WTC11 (cell line): ENCODE measurements at regions not wholly inside any gene's neighbourhood (a gene's known extent, or its start where the extent isn't known, plus 50 kb on each side); places are given as distances from the start of the nearest gene placed in this dataset.
A peak's percentile ranks its signal among the peaks of the same experiment; 100 is the strongest.

Experiments used
- ATAC-seq: fragments of 200-7000 bp; cut with Tn5 transposase; 2 replicates; pipeline ENCODE4 v1.10.0; 2021; ENCODE audit warnings: mild to moderate bottlenecking, moderate library complexity
- CTCF ChIA-PET: fragments of 300-600 bp; sonication (Branson Sonifier 250); formaldehyde crosslinking; loops from one replicate; lab custom pipeline; 2021; ENCODE audit warnings: antibody characterized with exemption; lab: Charles Lee
- POLR2A ChIA-PET: fragments of 350-600 bp; sonication (Branson Sonifier 250); formaldehyde crosslinking; loops from one replicate; lab custom pipeline; 2021; ENCODE audit warnings: antibody characterized with exemption; lab: Charles Lee
- DNase-seq: peaks from one replicate; pipeline ENCODE4 v3.0.0; 2021; ENCODE audit warnings: low spot score
- H3K27ac Mint-ChIP-seq: 2 replicates; pipeline ENCODE4 v1.8.0; 2021; ENCODE audit warnings: mixed read lengths
- H3K27me3 Mint-ChIP-seq: 2 replicates; pipeline ENCODE4 v1.8.0; 2021; ENCODE audit warnings: low read depth, mild to moderate bottlenecking, moderate library complexity, mixed read lengths
- H3K36me3 Mint-ChIP-seq: 2 replicates; pipeline ENCODE4 v1.8.0; 2021; ENCODE audit warnings: mixed read lengths
- H3K4me1 Mint-ChIP-seq: 2 replicates; pipeline ENCODE4 v1.8.0; 2022; ENCODE audit warnings: mixed read lengths
- H3K4me3 Mint-ChIP-seq: 2 replicates; pipeline ENCODE4 v1.8.0; 2021; ENCODE audit warnings: mild to moderate bottlenecking, moderate library complexity, mixed read lengths
- H3K9me3 Mint-ChIP-seq: 2 replicates; pipeline ENCODE4 v1.8.0; 2021; ENCODE audit warnings: mixed read lengths
- ATF2 ChIP-seq: sonication (generic); formaldehyde crosslinking; IDR thresholded peaks from 2 replicates; pipeline ENCODE4 v1.8.1; 2022; ENCODE audit warnings: low read depth, missing genetic modification reagents, borderline replicate concordance
- CBFB ChIP-seq: sonication (generic); formaldehyde crosslinking; IDR thresholded peaks from 2 replicates; pipeline ENCODE4 v1.8.1; 2022; ENCODE audit warnings: mild to moderate bottlenecking, low read depth, missing genetic modification reagents
- CDX4 ChIP-seq: fragments of 250-450 bp; sonication (Bioruptor Pico); IDR thresholded peaks from 2 replicates; pipeline ENCODE4 v1.9.0; 2021; ENCODE audit warnings: moderate library complexity, mild to moderate bottlenecking, inconsistent platforms, borderline replicate concordance
- CREB1 ChIP-seq: sonication (generic); formaldehyde crosslinking; IDR thresholded peaks from 2 replicates; pipeline ENCODE4 v1.8.0; 2023; ENCODE audit warnings: mild to moderate bottlenecking, missing genetic modification reagents
- E2F5 ChIP-seq: sonication (generic); formaldehyde crosslinking; IDR thresholded peaks from 2 replicates; pipeline ENCODE4 v1.8.1; 2022; ENCODE audit warnings: mild to moderate bottlenecking, moderate library complexity, missing genetic modification reagents
- ESRRA ChIP-seq: sonication (generic); formaldehyde crosslinking; IDR thresholded peaks from 2 replicates; pipeline ENCODE4 v1.8.1; 2022; ENCODE audit warnings: mild to moderate bottlenecking, missing genetic modification reagents, borderline replicate concordance
- ETV6 ChIP-seq: sonication (generic); formaldehyde crosslinking; IDR thresholded peaks from 2 replicates; pipeline ENCODE4 v1.8.1; 2022; ENCODE audit warnings: mild to moderate bottlenecking, missing genetic modification reagents
- FOXK1 ChIP-seq: sonication (generic); formaldehyde crosslinking; IDR thresholded peaks from 2 replicates; pipeline ENCODE4 v1.8.0; 2022; ENCODE audit warnings: mild to moderate bottlenecking, moderate library complexity, missing genetic modification reagents
- HMGXB4 ChIP-seq: sonication (generic); formaldehyde crosslinking; IDR thresholded peaks from 2 replicates; pipeline ENCODE4 v1.8.1; 2023; ENCODE audit warnings: mild to moderate bottlenecking, moderate library complexity, missing genetic modification reagents
- IRF1 ChIP-seq: sonication (generic); formaldehyde crosslinking; IDR thresholded peaks from 2 replicates; pipeline ENCODE4 v1.8.0; 2023; ENCODE audit warnings: missing genetic modification reagents
- IRF2 ChIP-seq: sonication (generic); formaldehyde crosslinking; IDR thresholded peaks from 2 replicates; pipeline ENCODE4 v1.8.0; 2022; ENCODE audit warnings: low read depth, missing genetic modification reagents, borderline replicate concordance
- MXD4 ChIP-seq: fragments of 250-450 bp; sonication (Bioruptor Pico); IDR thresholded peaks from 2 replicates; pipeline ENCODE4 v1.8.0; 2021; ENCODE audit warnings: mild to moderate bottlenecking, moderate library complexity, borderline replicate concordance
- MYBL2 ChIP-seq: sonication (generic); formaldehyde crosslinking; IDR thresholded peaks from 2 replicates; pipeline ENCODE4 v1.8.1; 2023; ENCODE audit warnings: mild to moderate bottlenecking, moderate library complexity, missing genetic modification reagents
- NR1H2 ChIP-seq: sonication (generic); formaldehyde crosslinking; IDR thresholded peaks from 2 replicates; pipeline ENCODE4 v1.9.0; 2021; ENCODE audit warnings: mild to moderate bottlenecking, moderate library complexity, missing genetic modification reagents
- PRDM15 ChIP-seq: sonication (generic); formaldehyde crosslinking; IDR thresholded peaks from 2 replicates; pipeline ENCODE4 v1.8.0; 2022; ENCODE audit warnings: missing genetic modification reagents
- TP53 ChIP-seq: sonication (generic); formaldehyde crosslinking; IDR thresholded peaks from 2 replicates; pipeline ENCODE4 v1.8.1; 2023; ENCODE audit warnings: mild to moderate bottlenecking, missing genetic modification reagents
- ZBTB43 ChIP-seq: sonication (generic); formaldehyde crosslinking; IDR thresholded peaks from 2 replicates; pipeline ENCODE4 v1.8.1; 2023; ENCODE audit warnings: mild to moderate bottlenecking, missing genetic modification reagents
- ZNF317 ChIP-seq: sonication (generic); formaldehyde crosslinking; IDR thresholded peaks from 2 replicates; pipeline ENCODE4 v1.8.1; 2023; ENCODE audit warnings: low read depth, mild to moderate bottlenecking, moderate library complexity, missing genetic modification reagents, borderline replicate concordance
- ZNF396 ChIP-seq: fragments of 250-450 bp; sonication (Bioruptor Pico); IDR thresholded peaks from 2 replicates; pipeline ENCODE4 v1.8.0; 2021; ENCODE audit warnings: mild to moderate bottlenecking, moderate library complexity, borderline replicate concordance
- ZNF416 ChIP-seq: fragments of 250-450 bp; sonication (Bioruptor Pico); IDR thresholded peaks from 2 replicates; pipeline ENCODE4 v1.9.0; 2021; ENCODE audit warnings: mild to moderate bottlenecking, inconsistent platforms
- ZNF671 ChIP-seq: fragments of 250-450 bp; sonication (Bioruptor Pico); IDR thresholded peaks from 2 replicates; pipeline ENCODE4 v1.8.0; 2021; ENCODE audit warnings: mild to moderate bottlenecking
- ZSCAN18 ChIP-seq: fragments of 250-450 bp; sonication (Bioruptor Pico); IDR thresholded peaks from 2 replicates; pipeline ENCODE4 v2.1.2; 2022; ENCODE audit warnings: mild to moderate bottlenecking, moderate library complexity

- no peak overlapping the region for H3K27ac Mint-ChIP-seq
- peaks cover 35% of the 10 kb centered on the region for H3K4me1 Mint-ChIP-seq
- no peak for TF ChIP-seq IRF1 (CRISPR knock-in tag)
- TF ChIP-seq ZNF396, result no peak
- TF ChIP-seq CDX4, result no peak
- TF ChIP-seq IRF2 (CRISPR knock-in tag), result no peak
- TF ChIP-seq MXD4 (CRISPR knock-in tag), result no peak
- TF ChIP-seq PRDM15, result no peak
- TF ChIP-seq ZNF317 (CRISPR knock-in tag), result no peak
- TF ChIP-seq NR1H2 (CRISPR knock-in tag), result no peak
- TF ChIP-seq ZBTB43, result no peak
- TF ChIP-seq CREB1 (CRISPR knock-in tag), result no peak
- no peak for TF ChIP-seq CBFB (CRISPR knock-in tag)
- no peak for TF ChIP-seq FOXK1 (CRISPR knock-in tag)
- no peak for DNase-seq
- no peaks in the 10 kb centered on the region for H3K27me3 Mint-ChIP-seq
- H3K9me3 Mint-ChIP-seq, result peaks cover 16% of the 10 kb centered on the region
- peak; percentile 28; the same call in 1 of the 2 replicates for ATAC-seq
- ChIA-PET CTCF (no interaction called here), POLR2A (no interaction called here)
- peaks cover 8% of the 10 kb centered on the region for H3K36me3 Mint-ChIP-seq
- H3K4me3 Mint-ChIP-seq, result no peak overlapping the region
Observed at GRCh38 chr2:150125708-150126107, 361.8 kb downstream of the RND3 start.

- peaks cover 41% of the 10 kb centered on the region for H3K4me1 Mint-ChIP-seq
- peaks cover 16% of the 10 kb centered on the region for H3K9me3 Mint-ChIP-seq
- CTCF ChIA-PET, result no interaction called here
- H3K27ac Mint-ChIP-seq, result no peak overlapping the region
- ATAC-seq (no peak), DNase-seq (no peak)
- POLR2A ChIA-PET, result no interaction called here
- H3K27me3 Mint-ChIP-seq, result no peaks in the 10 kb centered on the region
- peaks cover 8% of the 10 kb centered on the region for H3K36me3 Mint-ChIP-seq
- H3K4me3 Mint-ChIP-seq, result no peak overlapping the region
- TF ChIP-seq ZNF317 (CRISPR knock-in tag) (no peak), ZSCAN18 (no peak), HMGXB4 (no peak), MXD4 (CRISPR knock-in tag) (no peak), ETV6 (CRISPR knock-in tag) (no peak), ATF2 (CRISPR knock-in tag) (no peak), MYBL2 (CRISPR knock-in tag) (no peak), ZNF671 (CRISPR knock-in tag) (no peak), ESRRA (CRISPR knock-in tag) (no peak), TP53 (CRISPR knock-in tag) (no peak), E2F5 (CRISPR knock-in tag) (no peak), ZNF416 (CRISPR knock-in tag) (no peak)
Observed at GRCh38 chr2:150125188-150125587, 362.3 kb downstream of the RND3 start.
